ENCODE measurements at regions not wholly inside any gene's neighbourhood (a gene's known extent, or its start where the extent isn't known, plus 50 kb on each side); places are given as distances from the start of the nearest gene placed in this dataset.

GRCh38 chr2:59297816-59298215 is 1056.7 kb upstream of the FANCL start:
- DNase-seq (ENCODE audit: low spot score) (no peak), ATAC-seq (ENCODE audit: insufficient number of reproducible peaks, low FRiP score, low read depth) (no peak)
- H3K4me1 ChIP-seq (ENCODE audit: control insufficient read depth in 1 of 2, low read depth in 2 of 2): no peaks in the 10 kb centered on the region
- H3K9me3 ChIP-seq: no peaks in the 10 kb centered on the region
- TF ChIP-seq, protein P1, sequence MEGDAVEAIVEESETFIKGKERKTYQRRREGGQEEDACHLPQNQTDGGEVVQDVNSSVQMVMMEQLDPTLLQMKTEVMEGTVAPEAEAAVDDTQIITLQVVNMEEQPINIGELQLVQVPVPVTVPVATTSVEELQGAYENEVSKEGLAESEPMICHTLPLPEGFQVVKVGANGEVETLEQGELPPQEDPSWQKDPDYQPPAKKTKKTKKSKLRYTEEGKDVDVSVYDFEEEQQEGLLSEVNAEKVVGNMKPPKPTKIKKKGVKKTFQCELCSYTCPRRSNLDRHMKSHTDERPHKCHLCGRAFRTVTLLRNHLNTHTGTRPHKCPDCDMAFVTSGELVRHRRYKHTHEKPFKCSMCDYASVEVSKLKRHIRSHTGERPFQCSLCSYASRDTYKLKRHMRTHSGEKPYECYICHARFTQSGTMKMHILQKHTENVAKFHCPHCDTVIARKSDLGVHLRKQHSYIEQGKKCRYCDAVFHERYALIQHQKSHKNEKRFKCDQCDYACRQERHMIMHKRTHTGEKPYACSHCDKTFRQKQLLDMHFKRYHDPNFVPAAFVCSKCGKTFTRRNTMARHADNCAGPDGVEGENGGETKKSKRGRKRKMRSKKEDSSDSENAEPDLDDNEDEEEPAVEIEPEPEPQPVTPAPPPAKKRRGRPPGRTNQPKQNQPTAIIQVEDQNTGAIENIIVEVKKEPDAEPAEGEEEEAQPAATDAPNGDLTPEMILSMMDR (IDR thresholded peaks at IDR 0.05): no peak
- H3K4me3 ChIP-seq: no peak overlapping the region
- no peak overlapping the region for H3K27ac ChIP-seq
- H3K27me3 ChIP-seq (replicated peaks; ENCODE audit: insufficient read depth): no peaks in the 10 kb centered on the region
- H3K36me3 ChIP-seq: no peaks in the 10 kb centered on the region

- no peaks in the 10 kb centered on the region for H3K27me3 ChIP-seq (replicated peaks; ENCODE audit: insufficient read depth)
- no peaks in the 10 kb centered on the region for H3K9me3 ChIP-seq
- TF ChIP-seq, protein P1 (IDR thresholded peaks at IDR 0.05): no peak
- no peak for DNase-seq (ENCODE audit: low spot score)
- no peak overlapping the region for H3K4me3 ChIP-seq
- no peaks in the 10 kb centered on the region for H3K4me1 ChIP-seq (ENCODE audit: control insufficient read depth in 1 of 2, low read depth in 2 of 2)
- no peak overlapping the region for H3K27ac ChIP-seq
- H3K36me3 ChIP-seq: no peaks in the 10 kb centered on the region
- ATAC-seq (ENCODE audit: insufficient number of reproducible peaks, low FRiP score, low read depth): no peak
These were observed 1055.2 kb upstream of the FANCL start for GRCh38 chr2:59296279-59296678.

DNA sequence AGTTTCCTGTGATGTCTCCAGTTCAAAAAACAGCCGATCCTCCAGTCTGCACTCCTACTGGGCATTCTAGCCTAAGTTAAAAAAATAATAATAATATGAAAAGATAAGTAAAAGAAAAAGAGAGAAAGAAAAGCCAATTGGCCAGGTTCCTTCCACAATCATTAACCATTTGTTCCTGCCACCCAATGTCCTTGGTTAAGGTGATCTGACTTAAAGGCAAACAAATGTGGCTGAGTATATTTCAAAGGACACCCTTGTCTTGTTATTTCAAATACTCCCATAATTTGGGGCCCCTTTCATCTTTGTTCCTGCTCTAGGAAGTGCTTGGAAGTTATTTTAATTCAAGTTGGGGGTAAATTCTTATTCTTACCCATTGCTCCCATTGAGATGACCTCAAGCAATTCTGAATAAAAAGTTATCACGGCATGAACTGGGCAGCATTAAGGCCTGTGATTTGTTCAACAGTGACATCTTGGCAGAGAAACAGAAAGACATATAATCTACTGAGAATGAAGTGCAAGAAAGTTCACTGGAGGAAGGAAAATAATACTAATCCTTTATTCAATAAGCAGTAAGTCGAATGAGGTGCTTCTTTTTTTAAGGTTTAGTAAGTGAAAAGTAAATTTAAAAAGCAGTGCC is 1054.5 kb upstream of the FANCL start:
- Histone ChIP-seq H3K4me1 (ENCODE audit: control insufficient read depth in 1 of 2, low read depth in 2 of 2) (no peaks in the 10 kb centered on the region), H3K9me3 (no peaks in the 10 kb centered on the region), H3K4me3 (no peak overlapping the region), H3K36me3 (no peaks in the 10 kb centered on the region), H3K27ac (no peak overlapping the region), H3K27me3 (replicated peaks; ENCODE audit: insufficient read depth) (no peaks in the 10 kb centered on the region)
- DNase-seq (ENCODE audit: low spot score) (no peak), ATAC-seq (ENCODE audit: insufficient number of reproducible peaks, low FRiP score, low read depth) (no peak)
- TF ChIP-seq, protein P1 (IDR thresholded peaks at IDR 0.05): no peak

DNA sequence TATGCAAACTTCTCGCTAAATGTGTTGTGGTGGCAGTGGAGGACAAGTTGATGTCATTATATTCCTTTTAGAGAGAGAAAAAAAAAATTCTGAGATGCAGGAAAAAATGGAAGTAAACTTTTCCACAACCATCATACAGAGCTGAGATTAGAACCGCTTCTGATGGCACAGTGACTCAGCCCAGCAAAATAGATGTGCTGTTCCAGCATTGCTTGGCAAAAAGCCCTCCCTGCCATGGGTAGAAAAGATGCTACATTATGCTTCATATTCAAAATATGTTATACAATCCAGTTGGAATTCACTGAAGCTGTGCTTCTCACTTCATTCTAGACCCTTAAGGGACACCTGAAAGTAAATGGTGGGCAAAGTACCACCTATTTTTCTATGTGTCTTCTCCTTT is 1047.6 kb upstream of the FANCL start:
- Histone ChIP-seq H3K27me3 (replicated peaks; ENCODE audit: insufficient read depth) (no peaks in the 10 kb centered on the region), H3K4me3 (no peak overlapping the region), H3K36me3 (no peaks in the 10 kb centered on the region), H3K9me3 (no peaks in the 10 kb centered on the region), H3K27ac (no peak overlapping the region), H3K4me1 (ENCODE audit: control insufficient read depth in 1 of 2, low read depth in 2 of 2) (no peaks in the 10 kb centered on the region)
- TF ChIP-seq, protein P1 (IDR thresholded peaks at IDR 0.05): no peak
- no peak for ATAC-seq (ENCODE audit: insufficient number of reproducible peaks, low FRiP score, low read depth)
- no peak for DNase-seq (ENCODE audit: low spot score)

DNA sequence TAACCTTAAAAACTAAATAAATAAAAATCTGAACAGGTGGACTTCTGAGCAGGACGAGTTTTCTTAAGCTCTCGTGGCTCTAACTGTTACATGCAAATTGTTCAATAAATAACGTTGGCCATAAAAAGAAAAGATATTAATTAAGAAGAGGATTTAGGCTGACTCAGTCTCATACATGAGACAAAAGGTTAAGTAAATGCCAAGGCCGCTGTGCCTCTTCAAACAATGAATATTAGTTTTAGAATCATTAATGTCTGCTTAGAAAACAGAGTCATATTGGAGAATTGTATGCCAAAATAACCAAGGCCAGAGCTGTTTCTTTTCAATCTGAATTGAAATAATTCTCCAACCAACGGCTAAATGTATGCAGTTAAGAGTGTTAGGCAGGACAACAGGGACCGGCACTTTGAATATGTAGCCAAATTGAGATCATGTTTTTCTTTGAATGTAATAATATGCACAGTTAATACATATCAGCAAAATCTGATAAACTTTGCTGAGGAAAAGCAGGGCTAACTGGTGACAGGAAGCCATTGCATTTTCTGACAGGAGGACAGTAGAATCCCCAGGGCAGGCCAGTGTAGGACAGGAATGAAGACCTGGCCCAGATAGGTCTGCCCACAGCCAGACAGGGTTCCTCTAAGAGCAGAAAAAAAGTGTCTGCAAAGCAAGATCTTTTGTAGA is 1041.4 kb upstream of the FANCL start:
- ATAC-seq (ENCODE audit: insufficient number of reproducible peaks, low FRiP score, low read depth) (no peak), DNase-seq (ENCODE audit: low spot score) (no peak)
- H3K4me1 ChIP-seq (ENCODE audit: control insufficient read depth in 1 of 2, low read depth in 2 of 2): no peaks in the 10 kb centered on the region
- no peaks in the 10 kb centered on the region for H3K27me3 ChIP-seq (replicated peaks; ENCODE audit: insufficient read depth)
- H3K4me3 ChIP-seq: no peak overlapping the region
- no peak overlapping the region for H3K27ac ChIP-seq
- TF ChIP-seq, protein P1 (IDR thresholded peaks at IDR 0.05): no peak
- no peaks in the 10 kb centered on the region for H3K9me3 ChIP-seq
- no peaks in the 10 kb centered on the region for H3K36me3 ChIP-seq
